ENCODE measurements at regions not wholly inside any gene's neighbourhood (a gene's known extent, or its start where the extent isn't known, plus 50 kb on each side); places are given as distances from the start of the nearest gene placed in this dataset.

- Mint-ChIP-seq H3K36me3 (ENCODE audit: unreplicated experiment) (no peaks in the 10 kb centered on the region), H3K27me3 (ENCODE audit: unreplicated experiment) (no peaks in the 10 kb centered on the region), H3K27ac (ENCODE audit: unreplicated experiment) (no peak overlapping the region), H3K9me3 (ENCODE audit: unreplicated experiment) (no peaks in the 10 kb centered on the region), H3K4me1 (ENCODE audit: unreplicated experiment) (peaks cover 6% of the 10 kb centered on the region), H3K4me3 (ENCODE audit: unreplicated experiment) (no peak overlapping the region)
- TF ChIP-seq, protein P1, sequence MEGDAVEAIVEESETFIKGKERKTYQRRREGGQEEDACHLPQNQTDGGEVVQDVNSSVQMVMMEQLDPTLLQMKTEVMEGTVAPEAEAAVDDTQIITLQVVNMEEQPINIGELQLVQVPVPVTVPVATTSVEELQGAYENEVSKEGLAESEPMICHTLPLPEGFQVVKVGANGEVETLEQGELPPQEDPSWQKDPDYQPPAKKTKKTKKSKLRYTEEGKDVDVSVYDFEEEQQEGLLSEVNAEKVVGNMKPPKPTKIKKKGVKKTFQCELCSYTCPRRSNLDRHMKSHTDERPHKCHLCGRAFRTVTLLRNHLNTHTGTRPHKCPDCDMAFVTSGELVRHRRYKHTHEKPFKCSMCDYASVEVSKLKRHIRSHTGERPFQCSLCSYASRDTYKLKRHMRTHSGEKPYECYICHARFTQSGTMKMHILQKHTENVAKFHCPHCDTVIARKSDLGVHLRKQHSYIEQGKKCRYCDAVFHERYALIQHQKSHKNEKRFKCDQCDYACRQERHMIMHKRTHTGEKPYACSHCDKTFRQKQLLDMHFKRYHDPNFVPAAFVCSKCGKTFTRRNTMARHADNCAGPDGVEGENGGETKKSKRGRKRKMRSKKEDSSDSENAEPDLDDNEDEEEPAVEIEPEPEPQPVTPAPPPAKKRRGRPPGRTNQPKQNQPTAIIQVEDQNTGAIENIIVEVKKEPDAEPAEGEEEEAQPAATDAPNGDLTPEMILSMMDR (IDR thresholded peaks at IDR 0.05): no peak
- no peak for DNase-seq (ENCODE audit: extremely low spot score, unreplicated experiment)
Measured at GRCh38 chr3:166457382-166457781, 620.2 kb upstream of the BCHE start.

GRCh38 chr3:166456286-166456685, 619.1 kb upstream of the BCHE start:
- no peak for DNase-seq (ENCODE audit: extremely low spot score, unreplicated experiment)
- no peaks in the 10 kb centered on the region for H3K9me3 Mint-ChIP-seq (ENCODE audit: unreplicated experiment)

DNA sequence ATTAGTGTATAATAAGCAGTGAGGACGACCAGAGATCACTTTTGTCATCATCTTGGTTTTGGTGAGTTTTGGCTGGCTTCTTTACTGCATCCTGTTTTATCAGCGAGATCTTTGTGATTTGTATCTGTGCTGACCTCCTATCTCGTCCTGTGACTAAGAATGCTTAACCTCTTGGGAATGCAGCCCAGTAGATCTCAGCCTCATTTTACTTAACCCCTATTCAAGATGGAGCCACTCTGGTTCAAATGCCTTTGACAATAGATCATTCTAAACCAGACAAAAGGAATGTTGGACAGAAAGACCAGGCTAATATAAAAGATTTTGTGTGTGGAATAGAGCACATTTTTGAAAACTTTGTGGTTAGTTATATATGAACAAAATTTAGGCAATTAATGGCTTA, 618.5 kb upstream of the BCHE start:
- no peak for DNase-seq (ENCODE audit: extremely low spot score, unreplicated experiment)
- no peaks in the 10 kb centered on the region for H3K9me3 Mint-ChIP-seq (ENCODE audit: unreplicated experiment)
- H3K27me3 Mint-ChIP-seq (ENCODE audit: unreplicated experiment): no peaks in the 10 kb centered on the region
- H3K4me3 Mint-ChIP-seq (ENCODE audit: unreplicated experiment): no peak overlapping the region
- TF ChIP-seq, protein P1 (IDR thresholded peaks at IDR 0.05): no peak
- no peak overlapping the region for H3K27ac Mint-ChIP-seq (ENCODE audit: unreplicated experiment)
- H3K36me3 Mint-ChIP-seq (ENCODE audit: unreplicated experiment): no peaks in the 10 kb centered on the region
- H3K4me1 Mint-ChIP-seq (ENCODE audit: unreplicated experiment): peaks cover 6% of the 10 kb centered on the region

More at GRCh38 chr3:166456286-166456685, 619.1 kb upstream of the BCHE start:
- Mint-ChIP-seq H3K27ac (ENCODE audit: unreplicated experiment) (no peak overlapping the region), H3K4me3 (ENCODE audit: unreplicated experiment) (no peak overlapping the region), H3K36me3 (ENCODE audit: unreplicated experiment) (no peaks in the 10 kb centered on the region), H3K27me3 (ENCODE audit: unreplicated experiment) (no peaks in the 10 kb centered on the region), H3K4me1 (ENCODE audit: unreplicated experiment) (peaks cover 6% of the 10 kb centered on the region)
- TF ChIP-seq, protein P1 (IDR thresholded peaks at IDR 0.05): no peak

DNA sequence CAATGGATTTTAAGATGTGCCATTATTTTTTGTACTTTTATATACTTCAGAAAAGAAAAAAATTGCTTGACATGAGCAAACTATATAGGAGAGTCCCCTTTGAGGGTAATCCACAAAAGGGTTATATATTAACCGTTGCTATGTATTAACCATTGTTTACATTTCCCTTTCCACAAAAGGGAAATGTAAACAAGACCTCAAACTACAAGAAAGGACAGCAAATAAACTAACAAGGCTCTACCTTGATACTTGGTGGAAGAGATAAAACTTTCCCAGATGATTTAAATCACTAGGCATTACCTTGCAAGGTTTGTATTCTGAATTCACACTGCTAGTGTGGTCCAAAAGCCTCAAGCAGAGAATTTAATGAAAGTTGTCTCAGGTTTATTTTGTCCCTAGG, 616.3 kb upstream of the BCHE start:
- H3K27me3 Mint-ChIP-seq (ENCODE audit: unreplicated experiment): no peaks in the 10 kb centered on the region
- TF ChIP-seq, protein P1 (IDR thresholded peaks at IDR 0.05): no peak
- no peaks in the 10 kb centered on the region for H3K9me3 Mint-ChIP-seq (ENCODE audit: unreplicated experiment)
- H3K4me1 Mint-ChIP-seq (ENCODE audit: unreplicated experiment): peaks cover 6% of the 10 kb centered on the region
- no peaks in the 10 kb centered on the region for H3K36me3 Mint-ChIP-seq (ENCODE audit: unreplicated experiment)
- no peak overlapping the region for H3K4me3 Mint-ChIP-seq (ENCODE audit: unreplicated experiment)
- no peak overlapping the region for H3K27ac Mint-ChIP-seq (ENCODE audit: unreplicated experiment)
- no peak for DNase-seq (ENCODE audit: extremely low spot score, unreplicated experiment)

DNA sequence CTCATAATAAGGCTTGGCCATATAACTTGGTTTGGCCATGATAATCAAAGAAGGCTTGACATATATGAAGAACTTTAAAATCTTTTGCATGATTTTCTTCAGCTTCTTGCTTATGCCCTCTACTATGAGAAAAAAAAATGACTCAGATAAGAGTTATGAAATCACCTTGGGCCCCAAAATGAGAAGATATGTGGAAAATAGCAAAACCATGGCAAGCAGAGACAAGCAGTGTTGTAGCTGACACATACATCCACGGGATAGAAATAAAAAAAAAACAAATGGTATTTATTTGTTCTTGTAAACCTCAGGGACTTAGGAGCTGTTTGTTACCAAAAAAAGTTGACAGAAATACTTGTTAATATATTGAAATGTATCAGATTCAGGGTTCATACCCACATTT, 614.8 kb upstream of the BCHE start:
- peaks cover 6% of the 10 kb centered on the region for H3K4me1 Mint-ChIP-seq (ENCODE audit: unreplicated experiment)
- H3K36me3 Mint-ChIP-seq (ENCODE audit: unreplicated experiment): no peaks in the 10 kb centered on the region
- H3K27ac Mint-ChIP-seq (ENCODE audit: unreplicated experiment): no peak overlapping the region
- TF ChIP-seq, protein P1 (IDR thresholded peaks at IDR 0.05): no peak
- H3K27me3 Mint-ChIP-seq (ENCODE audit: unreplicated experiment): no peaks in the 10 kb centered on the region
- H3K9me3 Mint-ChIP-seq (ENCODE audit: unreplicated experiment): no peaks in the 10 kb centered on the region
- DNase-seq (ENCODE audit: extremely low spot score, unreplicated experiment): no peak
- no peak overlapping the region for H3K4me3 Mint-ChIP-seq (ENCODE audit: unreplicated experiment)

All from osteocyte (in vitro differentiated cells).